Hematopoietic multipotent progenitor cell treated with erythropoietin and hydrocortisone succinate and interleukin-3 and kit ligand, for 17 days (in vitro differentiated cells): ENCODE measurements at regions not wholly inside any gene's neighbourhood (a gene's known extent, or its start where the extent isn't known, plus 50 kb on each side); places are given as distances from the start of the nearest gene placed in this dataset.
"Not testable (repeated sequence)": the region's sequence is repeated elsewhere in the genome, so short reads cannot be mapped to it uniquely, and the experiment has no call there.

Experiments
- DNase-seq: peaks from one replicate; pipeline ENCODE4 v3.0.0-alpha.2; 2015; ENCODE audit warnings: low spot score

DNA sequence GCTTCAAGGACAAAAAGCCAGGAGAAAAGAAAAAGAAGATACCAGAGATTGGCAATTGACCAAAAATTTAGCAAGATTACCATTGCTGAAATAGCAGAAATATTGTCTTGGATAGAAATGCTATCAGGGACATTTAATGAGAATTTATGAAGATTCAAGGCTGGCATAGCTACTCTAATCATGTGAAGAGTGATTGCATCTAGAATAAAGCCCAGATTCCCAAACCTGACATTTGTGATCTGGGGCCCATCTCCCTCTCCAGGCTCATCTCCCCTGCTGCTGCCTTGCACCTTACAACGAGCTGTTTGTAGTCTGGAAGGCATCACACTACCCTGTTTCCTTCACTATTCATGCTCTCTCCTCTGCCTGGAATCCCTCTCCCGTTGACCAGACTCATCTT is 114.5 kb downstream of the C9orf152 start:
- DNase-seq = no peak

- no peak for DNase-seq
These were observed 114.1 kb downstream of the C9orf152 start for GRCh38 chr9:110093871-110094270.

GRCh38 chr9:110095161-110095595 is 112.8 kb downstream of the C9orf152 start:
- DNase-seq = no peak

DNA sequence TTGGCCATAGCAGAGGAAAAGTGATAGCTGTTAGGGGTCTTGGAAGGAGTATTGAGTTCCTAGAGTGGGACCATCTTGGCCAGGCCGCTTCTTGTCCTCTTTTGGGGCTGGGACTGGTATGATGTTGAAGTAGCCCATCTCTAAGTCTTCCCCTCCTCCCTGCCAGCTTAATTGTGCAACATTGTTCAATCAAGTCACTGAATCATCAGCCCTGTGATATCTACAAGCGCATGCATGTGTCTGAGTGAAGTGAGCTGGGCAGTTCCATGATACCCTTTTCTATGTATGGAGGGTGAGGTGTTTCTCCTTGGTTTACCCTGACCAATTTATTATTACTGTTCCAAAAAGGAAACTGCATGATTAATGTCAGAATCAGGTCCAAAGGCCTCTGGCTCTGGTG is 112.2 kb downstream of the C9orf152 start:
- no peak for DNase-seq

GRCh38 chr9:110096674-110097073 is 111.3 kb downstream of the C9orf152 start:
- DNase-seq = not testable (repeated sequence)

DNA sequence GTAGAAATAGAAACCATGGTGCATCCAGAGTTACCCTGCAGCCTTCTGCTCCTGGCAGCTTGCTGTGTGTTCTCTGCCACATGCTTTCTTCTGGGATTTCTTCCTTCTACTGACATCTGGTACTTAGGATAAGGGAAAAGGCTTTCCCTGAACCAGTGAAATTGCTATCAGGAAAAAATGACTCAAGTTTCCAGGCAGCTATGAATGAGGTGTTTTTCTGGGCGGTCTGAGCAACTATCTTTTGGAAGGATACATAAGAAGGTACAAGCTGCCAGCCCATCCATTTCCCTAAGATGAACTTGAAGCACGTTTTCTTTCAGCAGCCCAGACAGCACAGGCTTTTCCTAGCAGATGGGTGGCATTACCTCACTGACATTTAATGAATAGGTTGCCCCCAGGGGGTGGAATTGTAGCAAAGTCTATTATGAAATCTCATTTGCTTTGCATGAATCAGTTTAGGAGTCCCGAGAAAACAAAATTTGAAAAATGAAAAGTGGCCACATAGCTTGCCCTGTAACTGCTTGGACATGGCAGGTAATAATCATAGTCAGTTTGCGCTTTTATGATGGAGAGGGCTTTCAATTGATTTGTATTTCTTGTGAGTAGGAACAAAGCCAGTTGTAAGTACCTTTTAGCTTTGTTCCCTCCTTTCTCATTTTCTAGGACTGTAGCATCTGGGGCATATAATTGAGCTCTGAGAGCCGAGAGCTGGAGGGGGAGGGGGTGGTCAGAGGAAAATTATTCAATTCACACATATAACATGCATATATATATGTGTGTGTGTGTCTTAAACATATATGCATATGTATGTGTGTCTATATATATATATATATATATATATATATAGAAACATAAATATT is 108.5 kb downstream of the C9orf152 start:
- DNase-seq = no peak

DNA sequence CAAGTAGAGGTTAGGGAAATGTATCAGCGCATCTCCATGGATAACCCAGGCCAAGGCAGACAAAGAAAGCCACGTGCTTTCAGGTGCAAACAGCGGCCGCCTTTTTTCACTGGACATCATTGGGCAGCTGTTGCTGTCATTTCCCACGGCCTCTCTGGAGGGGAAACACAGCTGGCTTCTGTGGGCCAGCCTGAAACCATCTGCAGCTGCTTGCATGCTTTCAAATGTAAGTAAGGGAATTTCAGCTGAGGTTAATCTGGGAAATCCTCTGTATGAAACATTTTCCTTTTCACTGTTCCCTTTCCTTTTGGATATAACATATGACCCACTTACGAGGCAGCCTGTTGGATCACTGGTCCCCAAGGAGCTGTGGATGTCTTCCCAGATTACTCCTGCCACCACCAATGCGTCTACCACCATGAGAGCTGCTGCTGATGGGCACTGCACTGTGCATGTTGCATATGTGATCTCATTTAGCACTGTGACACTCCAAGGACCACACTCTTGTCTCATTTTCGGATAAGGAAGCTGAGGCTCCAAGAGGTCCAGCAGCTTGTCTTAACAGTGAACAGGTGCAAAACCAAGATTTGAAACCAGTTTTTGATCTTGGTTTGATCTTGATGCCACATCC is 106.3 kb downstream of the C9orf152 start:
- DNase-seq = no peak

- no peak for DNase-seq
These were observed 104.7 kb downstream of the C9orf152 start for GRCh38 chr9:110103257-110103656.

DNA sequence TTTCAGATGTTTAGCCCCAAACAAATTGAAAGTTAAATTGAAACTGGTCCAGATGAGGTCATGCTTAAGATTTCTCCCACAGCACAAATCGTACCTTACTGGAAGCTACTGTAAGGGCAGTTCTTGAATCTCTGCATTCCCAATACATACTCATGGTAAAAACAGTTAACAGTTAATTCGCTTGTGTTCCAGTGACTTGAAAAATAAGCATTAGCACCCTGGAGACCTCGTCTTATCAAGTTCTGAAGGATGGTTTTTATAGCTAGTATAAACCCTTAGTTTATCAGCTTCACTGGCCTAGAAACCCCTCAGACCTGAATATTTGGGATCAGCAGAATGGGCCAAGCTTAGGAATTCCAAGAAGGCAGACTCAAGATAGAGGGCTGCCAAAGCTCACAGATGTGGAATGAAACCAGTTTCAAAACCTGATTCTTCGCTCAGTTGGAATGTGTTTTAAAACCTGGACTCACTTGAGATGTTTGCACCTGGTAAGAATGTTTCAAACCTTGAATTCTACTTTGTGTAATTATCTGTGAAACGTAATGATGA is 103.6 kb downstream of the C9orf152 start:
- no peak for DNase-seq

DNA sequence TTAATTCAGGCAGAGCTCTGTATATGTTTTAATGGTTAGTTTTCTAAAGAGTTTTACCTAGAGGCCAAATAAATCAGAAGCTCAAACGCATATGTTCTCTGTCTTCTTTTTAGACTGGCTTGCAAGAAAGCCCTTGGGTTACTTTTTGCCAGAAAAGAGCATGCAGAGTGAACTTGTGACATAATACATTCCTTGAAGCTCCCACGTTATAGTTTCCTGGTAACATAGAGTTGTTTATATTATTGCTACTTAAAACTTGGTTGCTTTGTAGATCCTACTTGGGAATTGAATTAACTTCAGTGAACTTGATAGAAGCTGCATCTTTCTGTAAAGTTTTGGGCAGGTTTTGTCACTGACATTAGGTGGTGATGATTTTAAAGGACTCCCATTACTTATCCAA is 102.9 kb downstream of the C9orf152 start:
- no peak for DNase-seq

DNA sequence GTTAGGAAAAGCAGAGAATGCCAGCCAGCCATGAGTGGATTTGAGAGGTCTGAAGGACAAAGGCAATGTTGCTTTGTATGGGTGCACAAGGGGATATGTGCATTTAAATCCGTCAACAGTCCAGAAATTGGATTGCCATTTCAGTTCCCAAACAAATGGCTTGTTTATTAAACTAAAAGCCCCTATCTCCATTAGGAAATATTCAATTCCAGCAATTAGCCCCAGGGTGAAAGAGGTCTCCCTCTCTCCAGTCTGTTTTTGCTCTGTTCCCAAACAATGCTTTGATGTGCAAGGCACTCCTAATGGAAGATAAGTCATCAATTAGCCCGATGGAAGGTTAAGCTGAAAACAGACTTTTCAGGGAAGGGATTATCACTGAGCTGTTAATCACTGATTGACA is 101.3 kb downstream of the C9orf152 start:
- DNase-seq = no peak

DNA sequence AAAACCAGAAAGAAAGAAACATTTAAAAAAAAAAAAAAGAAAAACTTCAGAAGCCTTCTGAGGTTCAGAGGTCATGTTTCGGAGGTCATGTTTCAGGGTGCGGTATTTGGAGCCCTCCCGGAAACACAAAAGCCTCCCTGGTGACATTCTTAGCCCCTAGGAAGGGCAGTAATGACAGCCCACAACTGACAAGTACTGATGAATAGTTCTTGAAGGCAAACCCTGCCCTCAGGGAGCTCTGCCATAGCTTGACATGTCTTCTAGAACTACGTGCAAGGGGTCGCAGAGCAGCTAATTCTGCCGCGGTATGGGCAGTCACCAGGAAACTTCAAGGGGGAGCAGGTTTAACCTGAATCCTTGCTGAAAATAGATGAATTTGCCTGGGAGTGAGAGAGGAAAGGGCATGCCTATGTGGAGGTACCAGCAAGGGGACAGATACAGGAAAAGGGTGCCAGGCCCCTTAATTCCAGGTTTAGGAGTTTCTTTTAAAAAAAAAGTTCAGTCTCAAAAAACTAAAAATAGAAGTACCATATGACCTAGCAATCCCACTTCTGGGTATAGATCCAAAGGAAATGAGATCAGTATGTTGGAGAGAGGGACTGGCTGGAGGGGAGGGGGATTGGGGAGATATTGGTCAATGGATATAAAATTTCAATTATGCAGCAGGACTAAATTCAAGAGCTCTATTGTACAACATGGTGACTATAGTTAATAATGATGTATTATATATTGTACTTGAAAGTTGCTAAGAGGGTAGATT is 98.4 kb downstream of the C9orf152 start:
- DNase-seq = no peak

GRCh38 chr9:110110154-110110553 is 97.8 kb downstream of the C9orf152 start:
- no peak for DNase-seq

DNA sequence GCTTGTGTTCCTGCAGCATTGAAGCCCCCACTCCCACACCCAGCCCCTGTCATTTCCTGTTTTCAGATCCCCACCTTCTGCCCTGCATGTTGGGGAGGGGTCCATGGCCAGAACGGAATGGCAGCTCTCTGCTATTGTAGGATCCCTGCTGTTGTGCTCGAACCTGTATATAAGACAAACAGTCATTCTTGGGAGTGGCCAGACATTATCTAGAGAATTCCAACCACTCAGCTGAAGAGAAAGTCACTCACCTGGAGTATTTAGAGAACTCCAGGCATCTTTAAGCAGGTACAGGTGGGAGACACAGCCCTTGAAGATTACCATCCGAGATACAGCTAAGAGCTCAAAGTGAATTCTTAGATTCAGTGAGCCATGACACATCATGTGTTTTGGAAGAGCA is 96.1 kb downstream of the C9orf152 start:
- DNase-seq = no peak

DNA sequence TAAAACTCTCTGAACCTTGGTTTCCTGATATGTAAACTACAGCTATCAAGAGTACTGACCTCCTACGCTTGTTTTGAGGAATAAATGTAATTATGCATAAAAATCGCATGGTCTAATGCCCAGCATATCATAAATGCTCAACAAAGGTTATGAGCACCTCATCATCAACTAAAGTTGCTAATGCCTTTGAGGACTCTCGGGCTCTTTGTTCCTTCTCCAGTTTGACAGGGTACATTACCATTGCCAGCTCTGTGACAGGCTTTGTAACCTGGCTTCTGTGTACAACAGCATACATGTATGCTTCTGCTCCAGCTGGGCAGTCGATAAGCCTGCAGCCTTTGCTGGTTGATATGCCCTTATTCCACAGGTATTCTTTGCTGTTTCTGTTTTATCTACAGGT is 95.2 kb downstream of the C9orf152 start:
- DNase-seq = no peak

GRCh38 chr9:110114086-110114858 is 93.7 kb downstream of the C9orf152 start:
- DNase-seq = no peak

DNA sequence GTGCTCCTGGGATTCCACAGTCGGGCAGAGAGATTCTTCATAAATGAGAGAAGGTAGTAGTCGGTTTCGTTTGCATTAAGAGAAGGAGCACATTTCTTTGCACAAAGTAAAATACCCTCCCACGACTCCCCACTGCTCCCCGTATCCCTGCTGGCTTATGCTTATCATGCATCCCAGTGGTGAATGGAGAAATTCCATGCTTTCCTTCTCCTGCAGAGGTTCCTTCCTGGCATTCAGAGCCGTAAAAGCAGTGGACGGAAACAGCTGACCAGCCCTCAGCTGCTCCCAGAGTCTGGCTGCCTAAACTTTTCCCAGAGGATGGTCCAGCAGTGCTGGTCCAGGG is 93.1 kb downstream of the C9orf152 start:
- DNase-seq = no peak

- DNase-seq = no peak
These were observed 92.6 kb downstream of the C9orf152 start for GRCh38 chr9:110115341-110115820.

DNA sequence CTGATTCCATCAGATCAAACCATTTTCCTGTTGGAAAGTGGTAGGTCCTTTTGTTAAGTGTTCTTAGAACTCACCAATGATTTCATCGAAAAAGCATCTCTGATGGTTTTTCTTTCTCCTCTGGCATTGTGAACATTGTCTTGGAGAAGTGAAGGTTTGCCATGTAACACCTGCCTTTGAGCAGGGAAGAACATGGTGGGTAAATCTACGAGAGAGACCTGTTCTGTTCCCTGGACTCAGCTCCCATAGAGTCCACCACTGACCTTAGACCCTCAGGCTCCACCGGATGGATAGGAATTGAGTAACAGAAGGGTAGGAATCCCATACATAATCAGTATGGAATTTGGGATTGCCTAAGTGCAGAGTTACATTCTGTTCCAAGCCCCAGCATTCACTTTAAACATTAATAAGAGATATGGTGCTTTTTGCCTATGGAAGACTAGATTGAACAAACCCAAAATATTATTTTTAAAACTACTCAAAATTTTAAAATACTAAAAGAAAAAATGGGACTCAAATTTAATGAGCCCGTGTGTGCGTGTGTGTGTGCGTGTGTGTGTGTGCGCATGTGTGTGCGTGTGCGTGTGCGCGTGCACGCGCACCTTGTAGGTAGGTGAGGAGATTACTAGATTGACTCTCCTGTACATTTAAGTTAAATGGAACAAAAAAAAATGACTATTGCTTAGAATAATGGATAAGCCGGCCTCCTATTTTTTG is 92.0 kb downstream of the C9orf152 start:
- no peak for DNase-seq

DNA sequence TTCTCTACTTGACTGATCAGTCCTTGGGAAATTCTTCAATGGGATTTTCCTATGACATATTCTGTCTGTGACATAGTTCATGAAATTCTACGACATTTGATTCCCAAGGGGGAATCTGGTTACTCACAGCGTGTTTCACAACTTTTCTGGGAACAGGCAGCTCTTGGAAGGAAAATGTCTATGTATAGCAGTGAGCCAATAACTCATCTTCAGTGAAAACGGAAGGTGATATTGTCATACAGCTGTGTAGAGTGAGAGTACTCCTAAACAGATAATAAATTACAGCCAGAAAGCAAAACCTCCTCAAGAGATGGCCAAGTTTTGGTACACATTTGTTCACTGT is 91.4 kb downstream of the C9orf152 start:
- no peak for DNase-seq

DNA sequence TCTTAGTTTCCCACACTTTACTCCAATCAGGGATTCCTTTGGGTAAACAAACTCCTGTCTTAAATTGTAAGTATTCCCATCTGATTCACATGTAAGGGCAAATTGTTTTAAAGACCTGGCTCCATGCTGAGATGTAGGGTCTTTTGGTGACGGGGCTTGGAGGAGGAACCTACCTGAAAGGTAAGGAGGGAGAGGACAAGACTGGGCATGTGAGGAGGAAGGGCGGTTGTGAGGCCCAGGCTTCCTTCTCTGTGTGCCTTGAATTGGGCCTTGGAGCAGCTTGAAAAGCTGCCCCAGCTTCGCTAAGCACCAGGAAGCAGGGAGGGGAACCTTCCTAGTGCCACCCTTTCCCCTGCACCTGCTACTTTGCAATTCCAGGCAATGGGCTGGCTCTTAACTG is 86.8 kb downstream of the C9orf152 start:
- DNase-seq = no peak
